Loucy (cell line): ENCODE measurements at regions not wholly inside any gene's neighbourhood (a gene's known extent, or its start where the extent isn't known, plus 50 kb on each side); places are given as distances from the start of the nearest gene placed in this dataset.

Experiments
- H2AFZ ChIP-seq: fragments of 200-600 bp; sonication (generic); 2 replicates; pipeline ENCODE4 v1.6.0; 2016; ENCODE audit warnings: antibody characterized with exemption, mild to moderate bottlenecking, low read length, moderate library complexity
- H3F3A ChIP-seq: fragments of 200-600 bp; 2 replicates; pipeline ENCODE4 v1.6.0; 2016; ENCODE audit warnings: antibody characterized with exemption, low read depth, mild to moderate bottlenecking
- H3K27me3 ChIP-seq: fragments of 200-600 bp; sonication (generic); 2 replicates; pipeline ENCODE4 v1.6.1; 2014; ENCODE audit warnings: low read length, mild to moderate bottlenecking; ENCODE audit not compliant: insufficient read depth, poor library complexity, severe bottlenecking
- H3K36me3 ChIP-seq: fragments of 200-600 bp; sonication (generic); 2 replicates; pipeline ENCODE4 v1.6.1; 2016; ENCODE audit warnings: low read length; ENCODE audit not compliant: insufficient read depth
- H3K4me1 ChIP-seq: fragments of 200-600 bp; sonication (generic); 2 replicates; pipeline ENCODE4 v1.5.1; 2014; ENCODE audit warnings: low read length, mild to moderate bottlenecking; ENCODE audit not compliant: insufficient read depth, poor library complexity, severe bottlenecking
- H3K4me2 ChIP-seq: fragments of 200-600 bp; sonication (generic); 2 replicates; pipeline ENCODE4 v1.6.0; 2014; ENCODE audit warnings: antibody characterized with exemption, low read length, low read depth, mild to moderate bottlenecking; ENCODE audit not compliant: poor library complexity, severe bottlenecking
- H3K4me3 ChIP-seq: fragments of 200-600 bp; sonication (generic); 2 replicates; pipeline ENCODE4 v1.5.1; 2014; ENCODE audit warnings: low read length, mild to moderate bottlenecking, mixed read lengths; ENCODE audit not compliant: poor library complexity, severe bottlenecking
- H3K79me2 ChIP-seq: fragments of 200-600 bp; sonication (generic); 2 replicates; pipeline ENCODE4 v1.6.1; 2014; ENCODE audit warnings: low read length; ENCODE audit not compliant: insufficient read depth
- H3K9ac ChIP-seq: fragments of 200-600 bp; sonication (generic); 2 replicates; pipeline ENCODE4 v1.6.0; 2014; ENCODE audit warnings: mild to moderate bottlenecking, low read depth, low read length, moderate library complexity; ENCODE audit not compliant: poor library complexity, severe bottlenecking
- H3K9me2 ChIP-seq: fragments of 200-600 bp; sonication (generic); replicated peaks from 2 replicates; pipeline ENCODE4 v1.6.1; 2016; ENCODE audit warnings: low read depth, low read length, mixed read lengths
- H3K9me3 ChIP-seq: fragments of 200-600 bp; sonication (generic); 2 replicates; pipeline ENCODE4 v1.6.1; 2014; ENCODE audit warnings: mild to moderate bottlenecking, antibody characterized with exemption, low read length, low read depth; ENCODE audit not compliant: insufficient read depth
- H4K20me1 ChIP-seq: fragments of 200-600 bp; sonication (generic); 2 replicates; pipeline ENCODE4 v1.6.0; 2014; ENCODE audit warnings: antibody characterized with exemption, low read length, mild to moderate bottlenecking; ENCODE audit not compliant: insufficient read depth, poor library complexity, severe bottlenecking
- CTCF ChIP-seq: fragments of 200-600 bp; sonication (generic); conservative IDR thresholded peaks from 2 replicates; pipeline ENCODE4 v1.5.1; 2014; ENCODE audit warnings: mild to moderate bottlenecking, antibody characterized with exemption, low read length
- EZH2phosphoT487 ChIP-seq: fragments of 200-600 bp; IDR thresholded peaks from 2 replicates; pipeline ENCODE4 v1.6.1; 2018; ENCODE audit warnings: antibody characterized with exemption, mild to moderate bottlenecking, moderate library complexity, borderline replicate concordance

DNA sequence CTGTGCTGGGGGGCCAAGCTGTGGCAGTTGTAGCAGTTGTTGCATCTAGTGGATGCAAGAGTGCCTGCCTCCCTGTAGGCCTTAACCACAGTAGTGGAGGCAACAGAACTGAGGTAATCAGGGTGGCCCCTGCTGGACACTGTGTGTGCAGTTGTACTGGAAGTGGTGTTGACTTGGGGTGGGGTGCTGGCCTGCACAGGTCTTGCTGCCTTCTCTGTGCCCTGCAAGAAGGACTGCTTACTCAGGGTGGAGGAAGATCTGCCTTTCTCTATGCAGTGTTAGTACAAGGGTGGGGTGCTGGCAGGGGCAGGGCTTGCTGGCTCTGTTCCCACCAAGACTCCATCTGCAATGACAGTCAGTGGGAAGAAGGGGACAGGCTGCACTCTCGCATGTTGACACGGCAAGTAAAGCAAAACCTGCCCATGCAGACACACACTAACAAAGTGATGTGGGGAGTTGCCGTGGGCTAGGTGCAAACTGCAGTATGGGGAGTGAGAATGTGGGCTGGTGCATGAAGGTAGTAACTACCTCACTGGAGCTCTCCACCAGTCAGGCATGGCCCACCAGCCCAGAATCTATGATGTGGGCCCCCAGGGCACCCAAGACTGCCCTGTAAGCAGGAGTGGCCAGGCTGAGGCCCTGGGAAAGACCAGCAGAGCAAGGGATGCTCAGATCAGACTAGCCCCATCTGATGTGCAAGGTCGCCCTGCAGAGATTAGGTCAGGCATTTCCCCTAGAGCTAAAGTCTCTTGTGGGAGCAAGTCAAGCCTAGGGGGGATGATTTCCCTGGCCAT lies 594.9 kb downstream of the TECRL start:
- no peaks in the 10 kb centered on the region for H3K79me2 ChIP-seq
- TF ChIP-seq CTCF (no peak), EZH2phosphoT487 (no peak)
- H2AFZ ChIP-seq: no peak overlapping the region
- no peaks in the 10 kb centered on the region for H3K9me2 ChIP-seq
- H3K27me3 ChIP-seq: no peaks in the 10 kb centered on the region
- no peak overlapping the region for H3K4me3 ChIP-seq
- H3K9me3 ChIP-seq: no peaks in the 10 kb centered on the region
- no peak overlapping the region for H3K9ac ChIP-seq
- no peaks in the 10 kb centered on the region for H3F3A ChIP-seq
- H3K36me3 ChIP-seq: no peaks in the 10 kb centered on the region
- no peaks in the 10 kb centered on the region for H3K4me1 ChIP-seq
- H4K20me1 ChIP-seq: no peaks in the 10 kb centered on the region
- no peak overlapping the region for H3K4me2 ChIP-seq

DNA sequence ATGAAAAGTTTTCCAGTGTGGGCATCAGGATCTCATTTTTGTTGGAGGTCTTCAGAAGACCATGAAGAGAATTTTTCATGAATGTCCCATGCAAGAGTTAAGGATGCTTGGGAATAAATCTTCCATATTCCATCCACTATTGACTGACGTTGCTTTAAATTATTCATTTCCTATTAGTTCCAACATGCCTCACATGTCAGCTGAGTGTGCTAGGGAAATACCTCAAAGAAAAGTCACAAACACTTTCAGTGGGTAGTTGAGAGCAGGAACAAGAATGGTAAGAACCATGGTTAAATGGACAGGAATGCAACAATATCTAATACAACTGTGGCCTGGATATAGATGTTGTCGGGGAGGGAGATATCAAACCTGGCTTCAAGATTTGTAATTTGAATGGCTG lies 610.1 kb downstream of the TECRL start:
- Histone ChIP-seq H4K20me1 (no peaks in the 10 kb centered on the region), H3K79me2 (no peaks in the 10 kb centered on the region), H3K27me3 (no peaks in the 10 kb centered on the region), H3K9me2 (no peaks in the 10 kb centered on the region), H3K36me3 (no peaks in the 10 kb centered on the region), H2AFZ (no peak overlapping the region), H3F3A (no peaks in the 10 kb centered on the region), H3K9me3 (no peaks in the 10 kb centered on the region), H3K4me2 (no peak overlapping the region), H3K4me3 (no peak overlapping the region), H3K9ac (no peak overlapping the region), H3K4me1 (no peaks in the 10 kb centered on the region)
- TF ChIP-seq CTCF (no peak), EZH2phosphoT487 (no peak)

GRCh38 chr4:63795301-63795700 lies 613.9 kb downstream of the TECRL start:
- Histone ChIP-seq H3F3A (no peaks in the 10 kb centered on the region), H3K4me2 (no peak overlapping the region), H3K4me3 (no peak overlapping the region), H3K9me2 (no peaks in the 10 kb centered on the region), H3K4me1 (no peaks in the 10 kb centered on the region), H2AFZ (no peak overlapping the region), H3K9me3 (no peaks in the 10 kb centered on the region), H4K20me1 (no peaks in the 10 kb centered on the region), H3K9ac (no peak overlapping the region), H3K79me2 (no peaks in the 10 kb centered on the region), H3K27me3 (no peaks in the 10 kb centered on the region), H3K36me3 (no peaks in the 10 kb centered on the region)
- no peak for TF ChIP-seq EZH2phosphoT487
- no peak for TF ChIP-seq CTCF
